ENCODE measurements at regions not wholly inside any gene's neighbourhood (a gene's known extent, or its start where the extent isn't known, plus 50 kb on each side); places are given as distances from the start of the nearest gene placed in this dataset.

DNA sequence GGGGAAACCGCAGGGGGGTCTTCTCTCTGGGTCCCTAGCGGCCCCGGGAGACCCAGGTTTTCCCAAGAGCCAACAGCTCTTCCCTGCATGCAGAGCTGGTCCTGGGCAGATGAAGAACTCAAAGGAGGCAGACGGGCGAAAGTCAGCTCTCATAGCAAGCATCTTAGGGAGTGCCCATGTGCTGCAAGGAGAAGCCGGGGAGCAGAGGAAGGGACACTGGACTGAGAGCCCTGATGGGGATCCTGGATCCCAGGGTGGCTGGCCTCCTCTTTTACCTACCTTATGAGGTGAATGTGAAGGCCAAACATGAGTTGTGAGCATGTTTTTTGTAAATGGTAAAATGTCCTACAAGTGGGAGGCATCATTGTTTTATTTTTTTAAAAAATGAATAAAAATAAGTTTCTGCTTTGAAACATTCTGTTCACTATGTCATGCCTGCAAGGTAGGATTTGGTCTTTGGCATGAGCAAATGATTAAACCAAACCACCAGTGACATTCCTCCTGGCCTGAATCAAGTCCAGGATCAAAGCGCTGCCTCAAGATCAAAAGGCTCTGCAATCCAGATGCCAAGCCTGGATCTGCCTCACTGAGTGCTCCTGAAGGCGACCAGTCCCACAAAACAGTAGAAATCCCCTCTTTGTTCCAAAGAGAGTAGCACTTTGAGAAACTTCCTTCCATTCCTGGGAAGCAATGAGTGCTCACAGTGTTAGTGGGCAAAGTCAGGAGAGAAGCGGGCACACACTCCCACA is 92.2 kb upstream of the SERP2 start:
- DNase-seq (ENCODE audit: low read depth) = no peak

DNA sequence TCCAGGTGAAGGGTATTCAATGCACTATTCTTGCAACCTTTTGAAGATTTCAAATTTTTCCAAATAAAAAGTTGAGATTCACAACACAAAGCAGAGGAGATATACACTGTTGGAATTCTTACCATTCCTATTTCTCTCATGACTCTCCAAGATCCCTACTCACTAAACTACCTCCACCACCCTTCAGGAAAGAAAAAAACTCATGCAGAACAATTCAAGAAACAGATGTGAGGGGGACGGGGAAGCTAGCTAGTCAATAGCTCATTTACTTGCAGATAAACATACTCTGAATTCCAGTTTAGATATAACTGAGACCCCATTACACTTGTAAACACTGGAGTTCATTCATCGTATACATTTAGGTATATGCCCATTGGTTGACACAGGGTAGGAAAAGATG is 90.0 kb upstream of the SERP2 start:
- no peak for DNase-seq (ENCODE audit: low read depth)

DNA sequence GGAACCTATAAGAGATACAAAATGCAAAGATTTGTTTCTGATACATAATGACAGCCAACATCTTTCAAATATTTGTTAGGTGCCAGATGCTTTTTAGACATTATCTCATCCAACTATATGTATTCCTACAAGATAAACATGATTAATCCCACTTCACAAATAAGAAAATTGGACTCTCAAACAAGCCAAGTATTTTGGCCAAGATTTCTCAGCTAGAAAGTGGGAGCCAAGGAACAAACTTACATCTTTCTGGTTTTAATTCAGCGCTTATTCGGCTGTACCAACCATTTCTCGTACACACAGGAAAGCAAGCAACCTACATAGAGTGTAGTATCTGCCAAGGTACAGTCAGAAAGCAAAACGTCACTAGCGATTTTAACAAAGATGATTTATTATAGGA is 85.7 kb upstream of the SERP2 start:
- DNase-seq (ENCODE audit: low read depth) = no peak

DNA sequence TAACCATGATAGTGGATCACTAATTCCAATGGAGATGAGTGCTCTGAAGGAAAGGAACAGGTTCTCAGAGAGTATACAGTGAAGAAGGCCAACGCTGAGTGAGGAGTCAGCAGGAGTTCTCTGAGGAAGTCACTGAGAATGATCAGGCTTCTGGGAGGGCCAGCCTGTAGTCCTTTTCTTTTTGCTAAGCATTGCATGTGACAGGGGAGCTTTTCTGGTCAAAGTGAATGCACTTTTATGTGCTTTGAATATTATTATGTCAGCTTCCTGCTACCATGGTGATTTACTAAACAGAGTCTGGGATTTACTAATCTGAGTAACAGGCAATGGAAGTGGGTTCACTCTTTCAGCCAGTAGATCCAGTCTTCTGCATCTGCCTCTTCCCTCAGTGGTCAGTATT is 81.1 kb upstream of the SERP2 start:
- DNase-seq (ENCODE audit: low read depth) = no peak

DNA sequence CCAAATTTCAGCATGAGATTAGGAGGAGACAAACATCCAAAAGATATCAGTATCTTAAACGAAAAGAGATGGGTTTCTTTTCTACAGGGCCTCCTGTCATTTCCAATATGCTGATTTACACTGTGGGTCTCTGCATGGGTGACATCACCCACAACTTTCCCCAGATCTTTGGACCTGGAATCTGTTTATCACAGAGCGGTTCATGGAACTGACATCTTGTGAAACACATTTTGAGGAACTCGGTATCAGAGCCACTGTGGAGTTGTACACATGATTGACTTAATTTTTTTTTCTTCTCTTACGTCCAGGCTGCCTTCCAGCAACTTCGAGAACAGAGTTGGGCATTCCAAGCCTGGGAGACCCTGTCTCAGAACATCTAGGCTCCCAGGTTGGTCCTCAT is 80.2 kb upstream of the SERP2 start:
- no peak for DNase-seq (ENCODE audit: low read depth)

DNA sequence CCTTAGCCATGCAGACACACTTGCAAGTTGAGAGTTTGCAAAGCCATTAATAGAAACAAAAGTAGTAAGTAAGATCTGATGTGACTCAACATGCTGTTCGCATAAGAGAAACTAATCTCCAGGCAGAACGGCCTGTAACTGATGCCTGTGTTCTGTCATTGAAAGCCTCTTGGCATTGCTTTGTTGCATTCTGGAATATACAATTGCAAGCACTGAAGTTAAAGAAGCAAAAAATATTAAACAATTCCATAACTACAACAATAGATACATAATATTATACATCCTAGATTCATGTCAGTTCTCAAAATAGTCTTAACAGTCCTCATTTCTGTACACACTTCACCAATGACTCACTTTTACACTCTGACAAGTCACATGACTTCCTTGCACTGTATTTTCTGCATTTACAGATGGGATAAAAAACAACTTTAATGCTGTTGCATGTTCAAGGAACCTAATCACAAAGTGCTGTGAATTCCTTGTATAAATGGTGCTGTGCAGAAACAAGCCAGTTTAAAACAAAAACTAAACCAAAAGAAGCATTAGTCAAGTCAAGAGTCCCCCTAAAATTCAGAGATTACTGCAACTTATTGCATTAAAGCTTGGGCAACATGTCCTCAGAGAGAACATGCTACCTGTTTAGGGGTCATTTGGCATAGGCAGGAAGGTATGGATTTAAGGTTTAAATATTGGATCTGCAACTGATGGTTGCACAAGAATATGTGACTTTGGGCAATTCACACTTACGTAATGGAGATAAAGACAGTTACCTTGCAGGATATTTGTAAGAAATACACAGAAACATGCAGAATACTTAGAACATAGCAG is 79.5 kb upstream of the SERP2 start:
- DNase-seq (ENCODE audit: low read depth) = no peak

DNA sequence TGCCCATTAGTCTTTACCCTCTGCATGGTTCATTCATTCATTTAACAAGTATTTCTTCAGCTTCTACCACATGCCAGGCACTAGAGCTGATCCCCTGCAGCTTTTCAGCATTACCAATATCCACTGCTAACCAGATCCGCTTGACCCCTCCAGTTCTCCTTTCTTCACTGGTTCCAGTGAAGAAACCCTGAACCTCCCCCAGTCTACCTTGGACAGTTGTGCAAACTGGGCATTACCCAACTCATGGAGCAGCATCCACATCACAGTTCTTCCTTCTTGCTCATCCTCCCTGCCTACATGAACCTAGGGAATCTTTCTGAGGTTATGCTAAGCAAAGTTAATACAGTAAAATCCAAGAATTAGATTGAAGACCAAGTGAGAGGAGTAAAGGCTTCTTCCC is 78.7 kb upstream of the SERP2 start:
- no peak for DNase-seq (ENCODE audit: low read depth)

DNA sequence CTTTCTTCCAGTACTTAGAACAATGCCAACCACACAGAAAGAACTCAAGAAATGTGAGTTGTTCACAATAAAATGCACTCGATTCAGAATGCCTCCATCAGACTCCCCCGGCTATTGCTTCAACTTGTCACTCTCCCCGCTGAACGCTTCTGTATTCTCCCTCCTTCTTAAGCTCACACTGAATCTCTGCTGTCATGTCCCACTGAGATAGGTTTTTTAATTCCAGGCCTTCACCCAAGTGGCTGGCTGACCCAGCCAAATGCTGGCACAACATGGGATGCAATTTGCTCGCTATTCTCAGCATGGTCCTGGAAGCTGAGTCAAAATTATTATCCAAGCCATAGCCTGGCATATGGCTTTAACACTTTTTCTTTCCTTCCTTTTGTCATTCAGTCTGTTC is 76.8 kb upstream of the SERP2 start:
- no peak for DNase-seq (ENCODE audit: low read depth)

DNA sequence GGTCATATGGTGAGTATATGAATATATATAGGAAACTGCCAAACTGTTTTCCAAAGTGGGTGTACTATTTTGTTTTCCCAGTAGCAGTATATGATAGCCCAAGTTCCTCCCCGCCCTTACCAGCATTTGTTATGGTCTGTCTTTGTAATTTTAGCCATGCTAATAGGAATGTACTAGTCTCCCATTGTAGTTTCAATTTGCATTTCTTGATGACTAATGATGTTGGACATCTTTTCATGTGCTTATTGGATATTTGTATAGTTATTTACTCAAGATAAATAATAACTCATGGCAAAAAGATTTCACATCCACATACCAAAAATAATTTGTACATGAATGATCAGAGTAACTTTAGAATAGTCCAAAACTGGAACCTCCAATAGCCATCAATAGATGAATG is 75.3 kb upstream of the SERP2 start:
- DNase-seq (ENCODE audit: low read depth) = no peak

DNA sequence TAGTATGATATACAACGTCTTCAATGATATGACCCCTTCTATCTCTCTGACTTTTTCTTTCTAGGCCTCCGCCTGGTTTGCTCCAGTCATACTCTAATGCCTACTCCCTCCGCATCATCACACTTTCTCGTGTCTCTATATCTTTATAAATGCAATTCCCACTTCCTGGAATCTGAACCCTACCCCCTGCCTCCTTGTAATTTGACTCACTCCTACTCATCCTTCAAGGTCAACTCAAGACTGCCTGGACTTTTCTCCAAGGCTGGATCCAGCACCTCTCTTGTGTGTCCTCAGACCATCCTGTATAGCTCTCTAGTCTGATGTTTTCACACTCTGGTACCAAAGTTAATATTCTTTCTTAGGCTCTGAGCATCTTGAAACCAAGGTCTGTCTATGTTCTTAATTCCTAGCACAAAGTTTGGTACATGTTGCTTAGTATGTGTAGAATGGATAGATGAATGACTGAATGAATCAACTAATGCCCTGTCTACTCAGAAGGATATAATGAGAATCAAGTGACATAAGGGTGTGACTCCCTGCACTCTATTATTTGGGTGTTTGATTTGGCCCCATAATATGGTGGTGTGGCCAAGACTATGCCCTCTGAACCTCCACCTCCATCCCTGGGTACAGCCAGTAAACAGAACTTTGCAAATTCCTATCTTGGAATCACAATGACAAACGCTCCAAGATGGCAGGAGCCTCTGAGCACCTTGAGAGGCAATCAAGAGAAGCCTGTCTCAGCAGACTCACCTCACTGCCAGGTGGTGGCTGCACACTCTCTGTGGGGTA is 74.3 kb upstream of the SERP2 start:
- DNase-seq (ENCODE audit: low read depth) = no peak

DNA sequence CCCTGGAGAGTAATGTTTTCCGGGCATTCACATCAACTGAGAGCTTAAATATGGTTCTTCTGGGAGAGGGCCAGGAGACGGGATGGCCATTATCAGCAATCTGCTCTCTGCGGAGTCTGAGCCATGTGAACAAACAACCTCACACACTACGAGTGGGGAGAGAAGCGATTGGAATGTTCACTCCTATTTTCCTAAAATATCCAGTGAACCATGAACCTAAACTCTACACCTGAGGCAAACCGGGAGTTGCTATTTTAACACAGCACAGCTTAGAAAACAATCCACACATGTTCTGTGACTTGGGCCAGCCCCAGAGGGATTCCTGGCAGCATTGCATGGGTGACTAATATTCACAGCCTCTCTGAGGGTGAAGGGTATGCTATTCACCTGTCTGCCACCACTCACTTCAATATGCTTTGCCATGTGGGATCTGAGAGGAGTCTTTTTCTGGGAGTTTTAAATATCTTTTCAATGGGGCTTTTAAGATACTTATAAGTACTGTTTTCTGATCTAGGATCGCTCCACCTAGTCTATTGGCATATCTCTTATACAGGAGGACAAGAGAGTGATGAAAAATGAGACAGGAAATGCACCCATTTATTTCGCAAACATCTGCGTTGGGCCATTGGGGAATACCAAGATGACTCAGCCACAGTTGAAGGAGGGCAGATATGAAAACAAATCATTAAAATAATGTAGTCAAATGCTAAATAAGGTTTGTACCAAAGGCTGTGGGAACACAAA is 72.6 kb upstream of the SERP2 start:
- DNase-seq (ENCODE audit: low read depth) = no peak

DNA sequence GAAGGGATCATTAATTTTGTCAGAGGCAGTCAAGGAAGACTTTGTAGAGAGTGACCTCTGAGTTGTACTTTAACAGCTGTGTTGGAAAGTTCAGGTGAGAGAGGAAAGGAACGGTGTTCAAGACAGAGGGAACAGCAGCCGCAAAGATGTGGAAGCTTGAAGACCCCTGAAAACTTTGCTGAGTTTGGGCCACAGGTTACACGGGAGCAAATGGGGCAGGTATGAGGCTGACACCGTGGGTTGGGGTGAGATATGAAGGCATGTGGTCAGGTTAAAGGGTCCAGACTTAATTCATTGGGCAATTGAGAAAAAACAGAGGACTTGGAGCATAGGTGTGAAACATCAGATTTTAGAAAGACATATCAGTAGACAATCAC is 72.0 kb upstream of the SERP2 start:
- no peak for DNase-seq (ENCODE audit: low read depth)

DNA sequence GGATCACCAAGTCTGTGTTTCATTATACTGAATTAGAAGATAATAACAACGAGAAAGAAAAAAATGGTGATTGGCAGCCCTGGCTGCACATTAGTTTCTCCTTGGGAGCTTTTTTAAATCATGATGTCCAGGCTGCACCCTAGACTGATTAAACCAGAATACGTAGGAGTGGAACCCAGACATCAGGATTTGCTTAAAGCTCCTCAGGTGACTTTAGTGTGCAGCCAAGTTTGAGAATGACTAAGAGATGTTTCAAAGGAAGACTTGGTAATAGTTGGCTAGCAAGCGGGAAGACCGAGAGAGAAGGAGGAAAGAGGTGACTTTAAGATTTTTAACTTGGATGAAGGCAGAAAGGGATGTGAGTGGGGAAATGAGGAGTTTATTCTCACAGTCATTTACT is 71.4 kb upstream of the SERP2 start:
- no peak for DNase-seq (ENCODE audit: low read depth)

DNA sequence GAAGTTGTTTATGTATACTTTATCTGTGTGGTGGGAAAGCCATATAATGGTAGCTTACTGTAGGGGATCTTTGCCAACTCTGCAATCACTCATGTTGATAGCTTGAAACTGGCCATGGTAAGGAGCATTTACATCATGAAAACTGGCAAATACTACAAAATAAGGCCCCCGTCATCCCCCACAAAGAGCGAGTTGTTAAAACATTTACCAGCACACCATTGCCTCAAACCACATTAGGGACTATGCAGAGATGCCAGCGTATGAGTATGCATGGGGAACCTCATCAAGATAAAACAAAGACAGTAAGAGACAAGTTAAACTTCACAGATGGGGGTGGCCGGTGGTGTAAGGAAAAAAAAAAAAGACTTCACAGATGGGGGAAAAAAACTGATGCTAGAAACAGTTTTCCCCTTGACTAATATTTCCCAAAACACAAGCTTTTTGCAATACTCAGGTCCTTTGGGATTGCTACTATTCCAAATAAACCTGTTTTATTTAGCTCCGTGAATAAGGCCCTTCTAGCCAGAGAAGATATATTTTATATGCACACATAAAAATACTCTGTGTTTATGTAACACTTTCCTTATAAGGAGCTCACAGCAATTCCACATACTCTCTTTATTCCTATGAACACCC is 70.6 kb upstream of the SERP2 start:
- DNase-seq (ENCODE audit: low read depth) = no peak

DNA sequence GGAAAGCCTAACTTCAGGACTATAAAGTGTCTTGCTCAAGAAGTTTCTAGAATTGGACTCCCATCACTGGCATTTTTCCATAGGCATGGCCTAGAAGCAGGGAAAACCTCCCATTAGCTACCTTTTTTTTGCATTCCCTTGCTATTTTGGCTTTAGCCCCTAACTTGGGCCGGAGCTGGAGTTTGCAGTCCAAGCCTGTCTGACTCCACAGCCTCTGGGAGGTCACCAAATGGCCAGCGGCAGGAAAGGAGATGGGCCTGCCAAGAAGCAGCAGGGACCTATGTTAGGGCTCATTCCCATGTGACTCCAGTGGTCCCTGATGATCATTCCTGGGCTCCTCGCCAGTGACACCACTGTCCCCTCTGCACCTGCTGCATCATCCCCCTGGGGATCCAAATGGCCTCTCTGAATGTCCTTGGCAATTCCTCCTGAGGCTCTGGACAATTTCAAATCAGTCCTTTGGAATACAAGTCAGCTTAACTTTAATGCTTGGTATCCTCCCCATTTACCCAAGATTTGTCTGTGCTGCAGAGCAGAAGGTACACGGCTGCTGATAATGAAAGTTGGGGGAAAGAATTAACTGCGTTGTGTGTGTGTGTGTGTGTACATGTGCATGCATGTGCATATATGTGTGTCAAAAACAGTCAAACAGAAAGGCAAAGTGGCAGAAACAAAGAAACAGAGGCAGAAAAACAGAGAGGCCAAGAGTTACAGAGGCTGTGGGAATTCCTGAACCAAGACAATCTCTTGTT is 69.8 kb upstream of the SERP2 start:
- no peak for DNase-seq (ENCODE audit: low read depth)

DNA sequence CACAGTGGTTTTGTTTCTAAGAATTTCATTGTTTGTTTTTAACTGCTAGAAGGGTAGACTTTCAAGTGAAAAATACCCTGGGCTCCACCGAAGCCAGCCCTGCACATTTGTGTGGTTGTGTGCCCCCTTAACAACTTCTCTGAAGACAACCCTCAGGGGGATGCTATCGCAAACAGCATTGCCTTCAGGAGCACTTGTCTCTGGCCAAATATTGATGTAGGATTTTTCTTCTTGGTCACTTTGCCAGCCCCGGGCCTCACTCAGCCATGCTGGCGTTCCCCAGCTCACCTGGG is 69.2 kb upstream of the SERP2 start:
- no peak for DNase-seq (ENCODE audit: low read depth)

DNA sequence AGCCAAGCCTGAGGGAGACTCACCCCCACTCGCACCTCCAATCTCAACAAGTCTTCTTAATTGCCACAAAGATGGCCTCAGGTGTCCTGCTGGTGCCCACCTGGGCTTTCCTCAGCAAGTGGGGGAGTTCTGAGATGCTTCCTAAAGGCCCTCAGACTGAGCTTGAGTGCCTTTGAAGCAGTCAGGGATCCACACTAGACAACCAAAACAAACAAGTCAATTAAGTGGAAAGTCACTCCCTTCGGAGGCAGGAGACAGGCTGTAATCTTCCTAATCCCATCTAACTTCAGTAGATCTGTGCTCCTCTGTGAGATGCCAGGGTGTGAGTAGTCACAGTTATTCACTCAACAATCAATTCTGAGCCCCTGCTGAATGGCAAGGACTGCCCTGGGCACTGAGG is 68.3 kb upstream of the SERP2 start:
- no peak for DNase-seq (ENCODE audit: low read depth)

DNA sequence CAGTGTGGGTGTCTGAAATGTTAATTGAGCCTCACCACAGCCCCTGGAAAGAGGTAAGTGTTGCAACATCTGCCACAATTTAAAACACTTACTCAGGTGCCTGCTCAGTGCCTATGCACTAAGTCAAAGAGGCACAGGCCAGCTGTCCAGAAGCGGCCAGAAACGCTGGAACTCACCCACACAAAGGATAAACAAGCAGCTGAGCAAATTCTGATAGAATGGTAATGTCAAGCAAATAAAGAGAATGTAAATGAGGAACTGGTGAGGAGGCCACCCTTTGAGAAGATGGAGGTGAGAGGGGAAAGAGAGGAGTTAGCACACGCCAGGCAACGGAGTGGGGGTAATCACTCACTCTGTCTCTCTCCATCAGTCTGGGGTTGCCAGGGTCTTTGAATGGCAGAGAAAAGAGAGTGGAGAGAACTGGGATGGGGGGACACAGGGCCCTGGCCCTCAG is 67.7 kb upstream of the SERP2 start:
- DNase-seq (ENCODE audit: low read depth) = no peak

DNA sequence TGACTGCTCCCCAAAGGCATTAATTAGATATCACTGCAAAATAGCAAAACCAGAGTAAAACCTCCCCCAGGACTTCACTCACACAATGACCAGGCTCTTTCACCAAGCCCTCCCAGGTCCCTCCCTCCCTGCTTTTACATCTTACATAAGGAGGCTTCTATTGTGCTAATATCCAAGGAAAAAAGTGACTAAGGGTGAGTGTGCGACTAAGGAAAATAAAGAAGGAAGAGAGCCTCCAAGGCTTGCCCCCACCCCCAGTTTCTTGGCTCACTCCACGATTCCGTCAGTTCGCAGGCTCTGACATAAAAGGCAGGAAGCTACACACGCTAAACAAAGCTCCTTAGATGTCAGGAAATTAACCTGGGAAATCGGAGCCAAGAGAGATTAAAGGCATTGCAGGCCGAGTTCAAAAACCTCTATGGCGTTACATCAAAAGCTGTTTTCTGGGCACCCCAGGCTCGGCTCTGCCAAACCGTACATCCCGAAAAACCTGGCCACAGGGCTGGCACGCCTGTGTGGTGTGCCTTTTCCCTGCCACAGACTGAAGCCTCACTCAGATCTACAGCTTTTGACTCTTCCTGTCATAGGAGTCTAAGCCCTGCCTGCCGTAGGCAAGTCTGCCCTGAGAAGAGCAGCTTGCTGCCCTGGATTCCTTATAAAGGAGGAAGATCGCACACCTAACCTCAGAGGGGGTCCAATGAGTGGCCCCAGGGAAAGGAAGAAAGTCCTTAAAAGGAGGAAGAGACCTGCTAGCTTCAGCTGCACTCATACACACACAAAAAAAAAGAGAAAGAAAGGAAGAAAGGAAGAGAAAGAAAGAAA is 67.0 kb upstream of the SERP2 start:
- no peak for DNase-seq (ENCODE audit: low read depth)

DNA sequence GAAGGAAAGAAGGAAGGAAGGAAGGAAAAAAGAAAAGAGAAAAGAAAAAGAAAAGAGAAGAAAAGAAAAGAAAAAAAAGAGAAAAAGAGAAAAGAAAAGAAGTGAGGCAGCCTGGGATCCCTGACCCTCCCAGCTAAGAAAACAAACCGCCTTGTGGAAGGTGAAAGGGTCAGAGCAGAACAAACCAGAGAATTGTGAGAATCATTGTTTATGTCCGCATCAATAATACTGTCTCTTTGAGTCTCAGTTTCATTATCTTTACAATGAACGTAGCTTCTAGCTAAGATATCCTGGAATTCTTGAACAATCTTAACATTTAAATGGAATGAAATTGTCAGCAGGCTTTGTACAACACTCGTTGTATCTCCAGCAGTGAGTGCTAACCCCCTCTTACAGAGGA is 66.4 kb upstream of the SERP2 start:
- DNase-seq (ENCODE audit: low read depth) = no peak
